Psoas muscle (tissue), 7 donors: ENCODE measurements at regions not wholly inside any gene's neighbourhood (a gene's known extent, or its start where the extent isn't known, plus 50 kb on each side); places are given as distances from the start of the nearest gene placed in this dataset.
"Not testable (repeated sequence)": the region's sequence is repeated elsewhere in the genome, so short reads cannot be mapped to it uniquely, and the experiment has no call there.

Experiments
- ATAC-seq, 4 donors: fragments of 200-7000 bp; cut with Tn5 transposase; one replicate each; pipeline ENCODE4 v1.9.1; 2020; ENCODE audit warnings: moderate library complexity in 3 of 4, mild to moderate bottlenecking in 2 of 4
- DNase-seq, 2 donors: peaks; one replicate each; pipeline ENCODE4 v3.0.0-alpha.2; 2020
- H3K27ac ChIP-seq: fragments of 200-600 bp; one replicate; pipeline ENCODE4 v1.8.0; 2022
- H3K27me3 ChIP-seq, 3 donors: fragments of 200-600 bp in 1 of 3; one replicate each; pipeline versions ENCODE4 v1.6.1 to v1.8.0; 2013 to 2022; ENCODE audit warnings: low read length in 2 of 3, mild to moderate bottlenecking in 2 of 3, moderate library complexity in 1 of 3; ENCODE audit not compliant: insufficient read depth in 3 of 3
- H3K36me3 ChIP-seq, 2 donors: fragments of 200-600 bp in 1 of 2; one replicate each; pipeline versions ENCODE4 v1.6.1 to v1.8.0; 2013 to 2022; ENCODE audit warnings: low read depth in 1 of 2, mild to moderate bottlenecking in 1 of 2, moderate library complexity in 1 of 2; ENCODE audit not compliant: insufficient read depth in 1 of 2
- H3K4me1 ChIP-seq: fragments of 200-600 bp; one replicate; pipeline ENCODE4 v1.8.0; 2022
- H3K4me3 ChIP-seq: fragments of 200-600 bp; one replicate; pipeline ENCODE4 v1.8.0; 2022; ENCODE audit warnings: mild to moderate bottlenecking
- H3K9me3 ChIP-seq: fragments of 200-600 bp; one replicate; pipeline ENCODE4 v1.8.0; 2022
- CTCF ChIP-seq: fragments of 200-600 bp; IDR thresholded peaks from one replicate; pipeline ENCODE4 v1.8.0; 2022; ENCODE audit warnings: antibody characterized with exemption
- WGBS, 3 donors: extraction: QIAGEN DNeasy Blood & Tissue Kit; methylation state at CpG; one replicate each; pipeline versions ENCODE4 v1.1.6 to v1.1.7; 2013; 5-methylcytosine and 5-hydroxymethylcytosine counted together
- intact Hi-C, 2 donors: fragments of 100-400 bp; cut with DNase I; formaldehyde crosslinking; loops; one replicate each; pipeline versions ENCODE4 v1.11.0 to v1.14.2; 2022
- donor health status: healthy with polysubstance abuse.
- donor health status: DM: no; HTN: no; CAD: no; lungs with moderate emphysema.
- donor health status: Bipolar disorder and iron deficiency.
- donor health status: healthy.
- donor health status: DM: yes; HTN: yes; CAD: no.
- donor health status: DM: no; HTN: no; CAD: no.
- donor health status: DM: yes; HTN: yes; CAD: no.

DNA sequence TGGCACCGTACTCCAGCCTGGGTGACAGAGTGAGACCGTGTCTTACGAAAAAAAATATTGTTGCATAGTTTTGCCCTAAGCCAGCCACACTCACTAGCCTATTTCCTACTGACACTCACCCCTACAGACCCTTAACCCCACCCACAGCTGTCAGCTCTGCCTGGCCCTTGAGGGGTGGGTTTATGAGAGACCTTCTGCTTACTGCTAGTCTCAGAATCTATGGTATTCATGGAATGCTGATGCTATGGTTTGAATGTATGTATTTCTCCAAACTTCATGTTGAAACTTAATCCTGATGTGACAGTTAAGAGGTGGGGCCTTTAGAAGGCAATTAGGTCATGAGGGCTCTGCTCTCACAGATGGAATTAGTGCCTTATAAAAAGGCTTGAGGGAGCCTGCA, 79.2 kb upstream of the LRCH1 start:
- Histone ChIP-seq H3K27ac (no peak overlapping the region), H3K4me3 (no peak overlapping the region), H3K9me3 (no peaks in the 10 kb centered on the region), H3K4me1 (no peaks in the 10 kb centered on the region), H3K27me3 (no peaks in the 10 kb centered on the region), H3K36me3 (no peaks in the 10 kb centered on the region)
- DNase-seq (no peak), ATAC-seq (no peak)
- TF ChIP-seq CTCF: no peak
- 80 to 90% (median 81%) methylated on average over 3 of the region's 3 CpGs for WGBS, 3 donors
- intact Hi-C loops: no loop called here

DNA sequence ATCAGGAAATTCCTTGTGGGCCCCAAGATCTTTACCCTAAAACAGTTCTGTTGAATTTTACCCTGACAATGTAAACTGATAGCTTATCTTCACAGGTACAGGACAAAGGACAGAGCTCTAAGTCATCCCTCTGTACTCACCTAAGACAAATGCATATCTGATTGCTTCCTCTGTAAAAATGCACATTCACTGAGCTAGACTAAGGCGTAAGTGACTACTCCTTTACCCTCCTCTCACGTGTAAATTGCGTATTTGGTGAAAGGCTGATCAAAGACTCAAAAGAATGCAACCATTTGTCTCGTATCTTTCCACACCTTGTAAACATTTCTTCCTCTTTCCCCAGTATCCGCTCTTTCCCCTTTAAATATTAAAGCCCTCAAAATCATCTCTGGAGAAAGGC, 80.6 kb upstream of the LRCH1 start:
- DNase-seq (no peak), ATAC-seq (no peak)
- no peaks in the 10 kb centered on the region for H3K9me3 ChIP-seq
- intact Hi-C loops: no loop called here
- H3K4me1 ChIP-seq: no peaks in the 10 kb centered on the region
- H3K36me3 ChIP-seq: no peaks in the 10 kb centered on the region
- H3K27ac ChIP-seq: no peak overlapping the region
- H3K4me3 ChIP-seq: no peak overlapping the region
- no peak for TF ChIP-seq CTCF
- H3K27me3 ChIP-seq: no peaks in the 10 kb centered on the region
- 81 to 85% (median 83%) methylated on average over 5 of the region's 5 CpGs for WGBS, 3 donors

DNA sequence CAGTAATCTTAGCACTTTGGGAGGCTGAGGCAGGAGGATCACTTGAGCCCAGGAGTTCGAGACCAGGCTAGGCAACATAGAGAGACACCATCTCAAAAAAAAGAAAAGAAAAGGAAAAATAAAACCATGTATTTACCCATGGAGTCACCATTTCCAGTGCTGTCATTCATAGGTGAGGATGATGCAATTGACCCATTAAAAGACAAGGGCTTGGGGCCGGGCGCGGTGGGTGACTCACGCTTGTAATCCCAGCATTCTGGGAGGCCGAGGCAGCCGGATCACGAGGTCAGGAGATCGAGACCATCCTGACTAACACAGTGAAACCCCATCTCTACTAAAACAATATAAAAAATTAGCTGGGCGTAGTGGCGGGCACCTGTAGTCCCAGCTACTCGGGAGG, 82.6 kb upstream of the RUBCNL start:
- H3K4me1 ChIP-seq, ATAC-seq, H3K9me3 ChIP-seq, H3K27ac ChIP-seq, H3K36me3 ChIP-seq, DNase-seq, H3K27me3 ChIP-seq, H3K4me3 ChIP-seq, intact Hi-C loops: not testable (repeated sequence)
- WGBS, 3 donors: 97 to 99% (median 97%) methylated on average over 12 of the region's 12 CpGs

DNA sequence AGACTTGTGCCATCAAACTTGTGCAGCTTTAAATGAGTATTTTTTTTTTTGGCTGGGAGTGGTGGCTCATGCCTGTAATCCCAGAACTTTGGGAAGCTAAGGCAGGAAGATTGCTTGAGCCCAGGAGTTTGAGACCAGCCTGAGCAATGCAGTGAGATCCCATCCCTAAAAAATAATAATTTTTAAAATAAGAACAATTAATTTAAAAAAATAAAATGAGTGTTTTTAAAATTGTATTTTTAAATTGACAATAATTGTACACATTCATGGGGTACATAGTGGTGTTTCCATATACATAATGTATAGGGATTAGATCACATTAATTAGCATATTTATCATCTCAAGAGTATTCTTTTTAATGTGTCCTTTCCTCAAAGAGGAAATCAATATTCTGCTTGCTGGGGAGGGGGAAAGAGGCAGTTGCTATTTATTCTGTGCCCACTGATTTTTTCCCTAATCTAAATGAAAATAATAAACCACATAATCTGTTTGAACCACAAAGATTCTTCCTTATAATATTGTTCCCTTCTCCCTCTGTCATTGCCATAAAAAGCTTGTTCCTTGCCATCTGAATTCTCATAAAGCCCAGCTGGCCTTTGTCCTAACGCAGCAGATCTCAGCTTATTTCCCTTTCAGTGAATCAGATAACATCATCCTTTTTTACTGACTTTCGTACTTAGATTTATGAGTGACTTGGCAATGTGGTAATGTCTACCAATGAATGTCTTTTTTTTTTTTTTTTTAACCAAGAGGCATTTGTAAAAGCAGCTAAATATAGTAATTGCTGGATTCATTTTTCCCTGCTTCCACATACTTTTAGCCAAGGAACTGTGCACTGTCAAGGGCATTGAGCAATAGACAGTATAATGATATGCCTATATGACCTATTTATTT, 81.8 kb upstream of the RUBCNL start:
- H3K27me3 ChIP-seq: no peaks in the 10 kb centered on the region
- H3K9me3 ChIP-seq: no peaks in the 10 kb centered on the region
- intact Hi-C loops: no loop called here
- no peaks in the 10 kb centered on the region for H3K36me3 ChIP-seq
- WGBS, 3 donors: 17 to 38% (median 20%) methylated on average over 2 of the region's 2 CpGs
- H3K4me1 ChIP-seq: no peaks in the 10 kb centered on the region
- no peak for DNase-seq
- no peak overlapping the region for H3K27ac ChIP-seq
- H3K4me3 ChIP-seq: no peak overlapping the region
- ATAC-seq: no peak
- no peak for TF ChIP-seq CTCF

DNA sequence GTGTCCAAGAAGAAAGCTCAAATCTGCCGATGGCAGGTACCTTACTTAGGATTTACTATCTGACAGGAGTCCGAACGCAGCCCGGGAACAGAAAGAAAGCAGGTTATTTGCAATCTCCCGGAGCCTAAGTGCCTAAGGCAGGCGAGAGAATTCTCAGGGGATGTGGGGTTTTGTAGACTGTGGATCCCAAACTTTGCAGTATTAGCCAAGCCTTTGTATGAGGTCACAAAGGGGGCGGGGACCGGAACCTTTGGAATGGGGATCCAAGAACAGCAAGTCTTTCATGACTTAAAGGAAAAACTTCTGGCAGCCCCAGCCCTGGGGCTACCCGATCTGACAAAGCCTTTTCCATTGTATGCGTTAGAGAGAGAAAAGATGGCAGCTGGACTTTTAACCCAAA, 80.6 kb upstream of the RUBCNL start:
- H3K9me3 ChIP-seq, intact Hi-C loops, H3K27me3 ChIP-seq, H3K4me3 ChIP-seq, H3K27ac ChIP-seq, ATAC-seq, H3K4me1 ChIP-seq, H3K36me3 ChIP-seq: not testable (repeated sequence)
- WGBS, 3 donors: 56 to 65% (median 58%) methylated on average over 9 to 10 of the region's 10 CpGs
- peak in 1 of 2 donors; percentile 35 for DNase-seq

DNA sequence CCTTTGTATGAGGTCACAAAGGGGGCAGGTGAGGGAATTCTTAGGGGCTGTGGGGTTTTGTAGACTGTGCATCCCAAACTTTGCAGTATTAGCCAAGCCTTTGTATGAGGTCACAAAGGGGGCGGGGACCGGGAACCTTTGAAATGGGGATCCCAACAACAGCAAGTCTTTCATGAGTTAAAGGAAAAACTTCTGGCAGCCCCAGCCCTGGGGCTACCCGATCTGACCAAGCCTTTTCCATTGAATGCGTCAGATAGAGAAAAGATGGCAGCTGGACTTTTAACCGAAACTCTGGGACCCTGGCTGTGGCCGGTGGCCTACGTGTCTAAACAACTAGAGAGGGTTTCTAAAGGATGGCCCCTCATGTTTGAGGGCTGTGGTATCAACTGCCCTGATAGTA, 79.0 kb upstream of the RUBCNL start:
- H3K9me3 ChIP-seq, DNase-seq, H3K4me1 ChIP-seq, H3K4me3 ChIP-seq, H3K36me3 ChIP-seq, intact Hi-C loops, ATAC-seq, H3K27me3 ChIP-seq, H3K27ac ChIP-seq: not testable (repeated sequence)
- 76 to 92% (median 86%) methylated on average over 7 of the region's 7 CpGs for WGBS, 3 donors
